ENCODE measurements at regions not wholly inside any gene's neighbourhood (a gene's known extent, or its start where the extent isn't known, plus 50 kb on each side); places are given as distances from the start of the nearest gene placed in this dataset.

GRCh38 chr10:29394321-29394932, 105.6 kb downstream of the LYZL1 start:
- DNase-seq = no peak
- H3K27ac ChIP-seq = no peak overlapping the region
- H3K27me3 ChIP-seq (replicated peaks) = no peaks in the 10 kb centered on the region
- in situ Hi-C loops (cut with HindIII; ENCODE audit: low pct_ligation_motif_present, low sequenced_read_pairs) = no loop called here
- no peaks in the 10 kb centered on the region for H3K36me3 ChIP-seq (replicated peaks)
- no peak for TF ChIP-seq CTCF (IDR thresholded peaks at IDR 0.05; ENCODE audit: low read depth, low read length, missing control alignments)
- H3K4me3 ChIP-seq (ENCODE audit: low read depth, low read length) = no peak overlapping the region

- H3K36me3 ChIP-seq (replicated peaks) = no peaks in the 10 kb centered on the region
- H3K27ac ChIP-seq = no peak overlapping the region
- TF ChIP-seq CTCF (IDR thresholded peaks at IDR 0.05; ENCODE audit: low read depth, low read length, missing control alignments) = no peak
- H3K27me3 ChIP-seq (replicated peaks) = no peaks in the 10 kb centered on the region
- no peak for DNase-seq
- in situ Hi-C loops (cut with HindIII; ENCODE audit: low pct_ligation_motif_present, low sequenced_read_pairs) = no loop called here
- no peak overlapping the region for H3K4me3 ChIP-seq (ENCODE audit: low read depth, low read length)
Observed at GRCh38 chr10:29395409-29395808, 106.5 kb downstream of the LYZL1 start.

GRCh38 chr10:29397221-29397620, 108.4 kb downstream of the LYZL1 start:
- H3K27ac ChIP-seq = no peak overlapping the region
- H3K4me3 ChIP-seq (ENCODE audit: low read depth, low read length) = no peak overlapping the region
- TF ChIP-seq CTCF (IDR thresholded peaks at IDR 0.05; ENCODE audit: low read depth, low read length, missing control alignments) = no peak
- H3K27me3 ChIP-seq (replicated peaks) = no peaks in the 10 kb centered on the region
- in situ Hi-C loops (cut with HindIII; ENCODE audit: low pct_ligation_motif_present, low sequenced_read_pairs) = no loop called here
- H3K36me3 ChIP-seq (replicated peaks) = no peaks in the 10 kb centered on the region
- no peak for DNase-seq

GRCh38 chr10:29403208-29403607, 114.3 kb downstream of the LYZL1 start:
- Histone ChIP-seq H3K27me3 (replicated peaks) (no peaks in the 10 kb centered on the region), H3K36me3 (replicated peaks) (no peaks in the 10 kb centered on the region), H3K27ac (no peak overlapping the region), H3K4me3 (ENCODE audit: low read depth, low read length) (no peak overlapping the region)
- in situ Hi-C loops (cut with HindIII; ENCODE audit: low pct_ligation_motif_present, low sequenced_read_pairs) = no loop called here
- no peak for TF ChIP-seq CTCF (IDR thresholded peaks at IDR 0.05; ENCODE audit: low read depth, low read length, missing control alignments)
- no peak for DNase-seq

- no peak for TF ChIP-seq CTCF (IDR thresholded peaks at IDR 0.05; ENCODE audit: low read depth, low read length, missing control alignments)
- in situ Hi-C loops (cut with HindIII; ENCODE audit: low pct_ligation_motif_present, low sequenced_read_pairs) = no loop called here
- H3K4me3 ChIP-seq (ENCODE audit: low read depth, low read length) = no peak overlapping the region
- DNase-seq = no peak
- no peak overlapping the region for H3K27ac ChIP-seq
- no peaks in the 10 kb centered on the region for H3K36me3 ChIP-seq (replicated peaks)
- H3K27me3 ChIP-seq (replicated peaks) = no peaks in the 10 kb centered on the region
Observed at GRCh38 chr10:29407280-29407858, 118.5 kb downstream of the LYZL1 start.
